HEK293T (cell line): ENCODE measurements at regions not wholly inside any gene's neighbourhood (a gene's known extent, or its start where the extent isn't known, plus 50 kb on each side); places are given as distances from the start of the nearest gene placed in this dataset.

ENCODE experiments used
- ARNT ChIP-seq: fragments of 450-650 bp; IDR thresholded peaks from 2 replicates; pipeline ENCODE4 v1.6.1; 2017; ENCODE audit warnings: mild to moderate bottlenecking
- BHLHE40 ChIP-seq: fragments of 450-650 bp; IDR thresholded peaks from 2 replicates; pipeline ENCODE4 v1.6.1; 2016; ENCODE audit warnings: mild to moderate bottlenecking, moderate library complexity, borderline replicate concordance
- CTBP1 ChIP-seq: fragments of 450-650 bp; IDR thresholded peaks from 2 replicates; pipeline ENCODE4 v1.6.1; 2016; ENCODE audit warnings: borderline replicate concordance
- ELF4 ChIP-seq: fragments of 450-650 bp; IDR thresholded peaks from 2 replicates; pipeline ENCODE4 v1.6.1; 2017; ENCODE audit warnings: antibody characterized with exemption
- FOXA1 ChIP-seq: fragments of 450-650 bp; IDR thresholded peaks from 2 replicates; pipeline ENCODE4 v1.6.1; 2016; ENCODE audit warnings: mild to moderate bottlenecking
- FOXK2 ChIP-seq: fragments of 450-650 bp; IDR thresholded peaks from 2 replicates; pipeline ENCODE4 v1.6.1; 2016; ENCODE audit warnings: mild to moderate bottlenecking
- FOXM1 ChIP-seq: fragments of 450-650 bp; IDR thresholded peaks from 2 replicates; pipeline ENCODE4 v1.6.1; 2017; ENCODE audit warnings: mild to moderate bottlenecking, borderline replicate concordance
- HDGF ChIP-seq: fragments of 450-650 bp; IDR thresholded peaks from 2 replicates; pipeline ENCODE4 v1.6.1; 2017; ENCODE audit warnings: antibody characterized with exemption, borderline replicate concordance
- L3MBTL2 ChIP-seq: fragments of 450-650 bp; conservative IDR thresholded peaks from 2 replicates; pipeline ENCODE4 v1.6.1; 2016; ENCODE audit warnings: mild to moderate bottlenecking
- NFRKB ChIP-seq: fragments of 450-650 bp; IDR thresholded peaks from 2 replicates; pipeline ENCODE4 v1.6.1; 2016; ENCODE audit warnings: mild to moderate bottlenecking, moderate library complexity
- PKNOX1 ChIP-seq: fragments of 450-650 bp; IDR thresholded peaks from 2 replicates; pipeline ENCODE4 v1.6.1; 2016
- SP1 ChIP-seq: fragments of 450-650 bp; IDR thresholded peaks from 2 replicates; pipeline ENCODE4 v1.6.1; 2017
- SUZ12 ChIP-seq: fragments of 450-650 bp; IDR thresholded peaks from 2 replicates; pipeline ENCODE4 v1.6.1; 2016; ENCODE audit warnings: mild to moderate bottlenecking

- no peak for TF ChIP-seq FOXM1
- no peak for TF ChIP-seq ELF4
- no peak for TF ChIP-seq NFRKB
- no peak for TF ChIP-seq ARNT
- no peak for TF ChIP-seq L3MBTL2
- TF ChIP-seq BHLHE40, result no peak
- TF ChIP-seq SP1, result no peak
- no peak for TF ChIP-seq FOXA1
- no peak for TF ChIP-seq CTBP1
- TF ChIP-seq PKNOX1, result no peak
- no peak for TF ChIP-seq FOXK2
- TF ChIP-seq SUZ12, result no peak
- no peak for TF ChIP-seq HDGF
Observed at GRCh38 chr3:124556636-124557035, 173.6 kb upstream of the UMPS start.
